Gastrocnemius medialis (tissue), 4 donors: ENCODE measurements at regions not wholly inside any gene's neighbourhood (a gene's known extent, or its start where the extent isn't known, plus 50 kb on each side); places are given as distances from the start of the nearest gene placed in this dataset.

ENCODE experiments used
- POLR2A ChIP-seq, 2 donors: fragments of 450-650 bp; IDR thresholded peaks; one replicate each; pipeline ENCODE4 v1.6.1; 2017; ENCODE audit warnings: antibody characterized with exemption in 2 of 2, mild to moderate bottlenecking in 2 of 2, moderate library complexity in 2 of 2
- TF ChIP-seq, protein P1 (sequence below), 5 experiments: fragments of 450-650 bp in 3 of 5; fragments of 200-600 bp in 2 of 5; sonication (generic) in 2 of 5; IDR thresholded peaks in 4 of 5; conservative IDR thresholded peaks in 1 of 5; 1 replicate in 4 of 5; 2 replicates in 1 of 5; pipeline ENCODE4 v1.5.1; 2016 to 2019; ENCODE audit warnings: antibody characterized with exemption in 5 of 5, mild to moderate bottlenecking in 3 of 5, moderate library complexity in 3 of 5

DNA sequence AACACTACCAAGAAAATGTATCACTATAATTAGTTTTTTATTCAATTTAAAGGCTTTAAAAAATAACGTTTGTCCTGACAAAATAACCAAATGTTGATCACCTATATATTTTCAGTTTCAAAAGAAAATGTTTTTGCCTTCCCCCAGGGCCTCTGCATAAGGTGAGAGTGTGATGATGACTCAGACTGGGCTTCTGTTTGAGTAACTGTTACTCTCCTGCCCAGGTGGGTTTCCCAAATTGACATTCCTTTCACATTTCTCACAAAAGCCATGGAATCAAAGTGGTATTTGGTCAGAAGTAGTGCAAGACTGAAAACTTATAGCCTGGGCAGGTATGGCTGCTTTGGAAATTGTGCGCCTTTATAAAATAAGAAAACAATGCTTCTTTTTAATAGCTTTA lies 180.6 kb downstream of the COG6 start:
- TF ChIP-seq POLR2A (IDR thresholded peaks at IDR 0.05) = no peak
- TF ChIP-seq, protein P1, sequence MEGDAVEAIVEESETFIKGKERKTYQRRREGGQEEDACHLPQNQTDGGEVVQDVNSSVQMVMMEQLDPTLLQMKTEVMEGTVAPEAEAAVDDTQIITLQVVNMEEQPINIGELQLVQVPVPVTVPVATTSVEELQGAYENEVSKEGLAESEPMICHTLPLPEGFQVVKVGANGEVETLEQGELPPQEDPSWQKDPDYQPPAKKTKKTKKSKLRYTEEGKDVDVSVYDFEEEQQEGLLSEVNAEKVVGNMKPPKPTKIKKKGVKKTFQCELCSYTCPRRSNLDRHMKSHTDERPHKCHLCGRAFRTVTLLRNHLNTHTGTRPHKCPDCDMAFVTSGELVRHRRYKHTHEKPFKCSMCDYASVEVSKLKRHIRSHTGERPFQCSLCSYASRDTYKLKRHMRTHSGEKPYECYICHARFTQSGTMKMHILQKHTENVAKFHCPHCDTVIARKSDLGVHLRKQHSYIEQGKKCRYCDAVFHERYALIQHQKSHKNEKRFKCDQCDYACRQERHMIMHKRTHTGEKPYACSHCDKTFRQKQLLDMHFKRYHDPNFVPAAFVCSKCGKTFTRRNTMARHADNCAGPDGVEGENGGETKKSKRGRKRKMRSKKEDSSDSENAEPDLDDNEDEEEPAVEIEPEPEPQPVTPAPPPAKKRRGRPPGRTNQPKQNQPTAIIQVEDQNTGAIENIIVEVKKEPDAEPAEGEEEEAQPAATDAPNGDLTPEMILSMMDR (IDR thresholded peaks at IDR 0.05 in 4 of 5, conservative IDR thresholded peaks at IDR 0.05 in 1 of 5) = no peak
